ENCODE measurements at regions not wholly inside any gene's neighbourhood (a gene's known extent, or its start where the extent isn't known, plus 50 kb on each side); places are given as distances from the start of the nearest gene placed in this dataset.

DNA sequence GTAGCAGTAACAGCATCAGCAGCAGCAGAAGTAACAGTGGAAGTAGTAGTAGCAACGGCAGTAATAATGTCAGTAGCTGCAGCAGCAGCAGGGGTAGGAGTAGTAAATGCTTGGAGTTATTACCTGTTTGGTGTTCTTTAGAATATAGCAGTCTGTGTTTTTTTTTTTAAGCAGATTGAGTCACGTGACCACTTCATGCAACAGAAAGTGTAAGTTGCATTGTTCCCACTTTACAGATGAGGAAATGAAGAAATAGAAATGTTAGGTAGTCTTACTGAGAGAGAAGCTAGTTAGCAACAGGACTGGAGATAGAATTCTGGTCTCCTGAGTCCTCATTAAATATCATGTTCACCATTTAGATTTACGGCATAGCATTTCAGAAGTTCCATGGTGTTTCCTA, 358.2 kb downstream of the HAPSTR1 start:
- no peaks in the 10 kb centered on the region for H3K36me3 ChIP-seq
- no peak overlapping the region for H3K27ac ChIP-seq
- ATAC-seq (ENCODE audit: insufficient number of reproducible peaks, low FRiP score, low read depth) (no peak), DNase-seq (ENCODE audit: low spot score) (no peak)
- no peaks in the 10 kb centered on the region for H3K27me3 ChIP-seq (replicated peaks; ENCODE audit: insufficient read depth)
- H3K9me3 ChIP-seq: no peaks in the 10 kb centered on the region
- TF ChIP-seq CTCF (IDR thresholded peaks at IDR 0.05): no peak
- no peak overlapping the region for H3K4me3 ChIP-seq
- no peaks in the 10 kb centered on the region for H3K4me1 ChIP-seq (ENCODE audit: control insufficient read depth in 1 of 2, low read depth in 2 of 2)

- no peaks in the 10 kb centered on the region for H3K36me3 ChIP-seq
- DNase-seq (ENCODE audit: low spot score) (no peak), ATAC-seq (ENCODE audit: insufficient number of reproducible peaks, low FRiP score, low read depth) (no peak)
- no peak overlapping the region for H3K27ac ChIP-seq
- H3K9me3 ChIP-seq: no peaks in the 10 kb centered on the region
- TF ChIP-seq CTCF (IDR thresholded peaks at IDR 0.05): no peak
- H3K4me3 ChIP-seq: no peak overlapping the region
- no peaks in the 10 kb centered on the region for H3K27me3 ChIP-seq (replicated peaks; ENCODE audit: insufficient read depth)
- H3K4me1 ChIP-seq (ENCODE audit: control insufficient read depth in 1 of 2, low read depth in 2 of 2): no peaks in the 10 kb centered on the region
Observed at GRCh38 chr16:9457215-9457614, 365.8 kb downstream of the HAPSTR1 start.

GRCh38 chr16:9458816-9459215, 367.4 kb downstream of the HAPSTR1 start:
- DNase-seq (ENCODE audit: low spot score): no peak
- Histone ChIP-seq H3K4me3 (no peak overlapping the region), H3K27me3 (replicated peaks; ENCODE audit: insufficient read depth) (no peaks in the 10 kb centered on the region), H3K9me3 (no peaks in the 10 kb centered on the region), H3K27ac (no peak overlapping the region), H3K4me1 (ENCODE audit: control insufficient read depth in 1 of 2, low read depth in 2 of 2) (no peaks in the 10 kb centered on the region), H3K36me3 (no peaks in the 10 kb centered on the region)
- no peak for TF ChIP-seq CTCF (IDR thresholded peaks at IDR 0.05)
- ATAC-seq (ENCODE audit: insufficient number of reproducible peaks, low FRiP score, low read depth): no peak

DNA sequence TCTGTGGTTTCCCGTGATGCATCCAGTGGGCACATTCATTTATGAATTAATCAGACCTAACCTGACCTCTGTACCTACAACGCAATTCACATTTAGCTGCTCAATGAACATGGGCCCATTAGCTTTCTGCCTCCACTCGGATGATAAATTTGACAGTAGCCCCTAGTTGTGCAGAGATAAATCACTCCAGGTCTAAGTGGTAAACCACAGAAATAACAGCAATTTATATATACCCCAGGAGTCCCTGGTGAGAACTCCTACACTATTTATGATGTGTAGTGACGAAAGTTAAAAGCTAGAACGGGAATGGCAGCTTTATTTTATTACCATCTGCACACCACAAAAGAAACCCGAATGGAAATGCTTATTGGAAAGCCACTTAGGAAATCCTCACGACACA, 371.5 kb downstream of the HAPSTR1 start:
- no peak for TF ChIP-seq CTCF (IDR thresholded peaks at IDR 0.05)
- no peak for DNase-seq (ENCODE audit: low spot score)
- Histone ChIP-seq H3K27me3 (replicated peaks; ENCODE audit: insufficient read depth) (no peaks in the 10 kb centered on the region), H3K36me3 (no peaks in the 10 kb centered on the region), H3K4me3 (no peak overlapping the region), H3K9me3 (no peaks in the 10 kb centered on the region), H3K27ac (no peak overlapping the region), H3K4me1 (ENCODE audit: control insufficient read depth in 1 of 2, low read depth in 2 of 2) (no peaks in the 10 kb centered on the region)
- no peak for ATAC-seq (ENCODE audit: insufficient number of reproducible peaks, low FRiP score, low read depth)

DNA sequence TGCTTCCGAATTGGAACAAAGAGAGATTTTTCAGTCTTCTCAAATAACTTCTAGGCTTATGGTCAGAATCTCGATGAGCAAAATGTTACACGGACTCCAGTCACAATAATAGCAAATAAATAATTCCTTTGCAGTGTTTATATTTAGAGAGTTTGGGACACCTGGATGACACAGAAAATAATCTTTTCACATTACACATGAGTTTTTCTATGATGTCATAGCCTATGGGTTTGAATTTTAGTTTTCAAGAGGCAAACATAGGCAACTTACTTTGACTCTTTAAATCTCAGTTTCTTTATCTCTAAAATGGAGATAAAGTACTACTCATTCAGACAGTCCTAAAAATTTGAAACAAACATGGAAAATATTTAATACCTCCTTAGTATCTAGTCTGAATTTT, 372.0 kb downstream of the HAPSTR1 start:
- ATAC-seq (ENCODE audit: insufficient number of reproducible peaks, low FRiP score, low read depth) (no peak), DNase-seq (ENCODE audit: low spot score) (no peak)
- Histone ChIP-seq H3K4me1 (ENCODE audit: control insufficient read depth in 1 of 2, low read depth in 2 of 2) (no peaks in the 10 kb centered on the region), H3K4me3 (no peak overlapping the region), H3K9me3 (no peaks in the 10 kb centered on the region), H3K27me3 (replicated peaks; ENCODE audit: insufficient read depth) (no peaks in the 10 kb centered on the region), H3K36me3 (no peaks in the 10 kb centered on the region), H3K27ac (no peak overlapping the region)
- TF ChIP-seq CTCF (IDR thresholded peaks at IDR 0.05): no peak
